NCI-H1417 (cell line): ENCODE measurements at regions not wholly inside any gene's neighbourhood (a gene's known extent, or its start where the extent isn't known, plus 50 kb on each side); places are given as distances from the start of the nearest gene placed in this dataset.

Experiments used
- DNase-seq, 3 experiments: peaks; one replicate each; lab custom pipeline; 2025; lab: John Stamatoyannopoulos, UW

DNA sequence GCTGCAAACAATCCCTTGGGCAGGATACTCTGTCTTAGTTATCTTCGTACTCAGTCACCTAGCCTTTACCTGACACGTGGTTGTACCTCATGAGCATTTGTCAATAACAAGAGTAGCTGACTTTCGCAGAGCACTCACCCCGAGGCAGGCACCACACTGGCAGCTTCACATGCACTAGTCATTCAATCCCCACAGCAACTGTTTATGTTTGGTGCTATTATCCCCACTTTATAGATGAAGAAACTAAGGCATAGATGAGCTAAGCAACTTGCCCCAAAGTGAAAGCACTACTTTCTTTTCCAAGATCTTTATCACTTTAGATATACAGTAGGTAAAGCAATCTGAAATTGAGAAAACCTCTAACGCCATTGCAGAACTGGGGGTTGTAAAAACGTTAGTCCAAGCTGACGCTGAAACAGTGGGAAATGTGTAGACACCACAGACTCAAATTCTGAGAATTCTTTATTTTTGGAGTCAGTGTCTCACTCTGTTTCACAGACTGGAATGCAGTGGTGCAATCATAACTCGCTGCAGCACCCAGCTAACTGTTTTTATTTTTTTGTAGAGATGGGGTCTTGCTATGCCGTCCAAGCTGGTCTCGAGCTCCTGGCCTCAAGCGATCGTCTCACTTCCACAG lies 446.0 kb downstream of the FOXO1 start:
- DNase-seq: no peak

DNA sequence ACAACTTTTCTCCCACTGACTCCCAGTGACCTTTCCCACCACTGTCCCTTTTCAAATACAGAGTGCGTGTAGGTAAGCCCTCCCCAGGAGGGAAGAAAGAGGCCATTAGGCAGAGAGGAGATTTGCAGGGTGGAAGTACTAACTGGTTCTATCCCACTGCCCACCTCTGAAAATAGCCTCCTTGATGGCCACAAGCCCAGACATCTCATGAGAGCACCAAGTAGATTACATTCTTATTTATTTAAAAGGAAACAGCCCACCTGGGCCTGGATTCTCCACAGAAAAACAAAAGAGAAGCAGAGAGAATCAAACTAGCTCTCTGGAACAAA lies 445.3 kb downstream of the FOXO1 start:
- no peak for DNase-seq

DNA sequence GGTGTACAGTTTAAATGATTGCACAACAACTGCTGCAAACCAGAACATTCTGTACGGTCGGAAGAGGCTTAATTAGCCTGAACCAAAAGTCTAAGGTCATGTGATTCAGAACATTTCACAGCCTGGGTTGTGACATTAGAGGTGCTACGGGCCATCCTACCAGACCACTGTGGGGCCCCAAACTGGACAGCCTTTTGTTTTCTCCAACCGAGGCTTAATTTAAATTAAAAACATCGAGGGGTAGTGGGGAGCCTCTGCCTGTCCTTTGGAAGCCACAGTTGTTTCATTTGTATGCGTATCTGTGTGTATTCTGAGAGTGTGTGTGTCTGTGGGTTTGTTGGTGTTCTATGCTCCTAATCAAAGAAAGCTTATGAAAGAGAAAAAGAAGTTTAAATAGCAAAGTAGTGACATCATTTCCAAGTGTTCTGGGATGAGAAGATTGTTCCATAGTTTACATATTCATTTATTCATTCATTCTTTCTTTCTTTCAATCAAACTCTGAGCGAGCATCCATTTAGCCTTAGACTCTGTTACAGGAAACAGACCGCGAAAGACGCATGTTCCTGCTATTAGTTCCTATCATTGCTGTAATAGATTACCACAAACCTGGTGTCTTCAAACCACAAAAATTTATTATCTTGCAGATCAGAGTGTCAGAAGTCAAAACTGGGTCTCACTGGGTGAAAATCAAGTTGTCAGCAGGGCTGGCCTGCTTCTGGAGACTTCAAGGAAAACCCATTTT lies 444.8 kb downstream of the FOXO1 start:
- DNase-seq: no peak

DNA sequence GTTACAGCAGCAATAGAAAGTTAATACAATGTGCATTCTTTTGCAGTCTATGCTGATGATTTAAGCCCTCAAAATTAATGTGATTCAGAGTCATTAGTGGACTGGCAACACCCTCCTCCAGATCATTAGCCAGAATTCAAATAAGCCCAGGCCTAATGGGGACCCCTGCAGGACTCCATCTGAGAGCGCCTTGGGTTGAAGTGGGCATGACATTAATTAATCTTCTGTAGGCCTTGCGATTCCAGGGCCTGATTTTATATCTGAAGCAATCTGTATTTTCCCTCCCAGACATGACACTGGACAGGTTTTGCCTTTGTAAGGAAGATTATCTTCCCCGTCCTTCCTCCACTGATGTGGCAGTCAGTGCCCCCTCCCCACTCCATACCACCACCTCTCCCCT lies 442.9 kb downstream of the FOXO1 start:
- DNase-seq: no peak

DNA sequence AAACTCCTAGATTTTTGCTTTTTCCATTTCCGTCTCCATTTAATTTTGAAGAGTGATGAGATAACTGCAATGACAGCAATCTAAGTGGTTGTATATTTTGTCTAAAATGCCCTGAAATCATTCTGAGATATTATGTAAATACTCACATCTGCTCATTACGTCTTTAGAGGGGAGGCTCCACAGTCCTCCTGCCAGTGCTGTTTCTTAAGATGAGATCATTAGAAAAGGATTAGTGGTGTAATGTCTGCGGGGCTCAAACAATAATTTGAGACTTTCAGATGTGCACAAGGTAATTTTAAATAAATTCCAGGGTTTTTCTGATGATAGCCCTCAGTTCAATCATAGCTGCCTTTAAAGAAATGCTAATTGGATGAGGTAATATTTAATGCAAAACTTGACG lies 437.9 kb downstream of the FOXO1 start:
- DNase-seq: no peak

DNA sequence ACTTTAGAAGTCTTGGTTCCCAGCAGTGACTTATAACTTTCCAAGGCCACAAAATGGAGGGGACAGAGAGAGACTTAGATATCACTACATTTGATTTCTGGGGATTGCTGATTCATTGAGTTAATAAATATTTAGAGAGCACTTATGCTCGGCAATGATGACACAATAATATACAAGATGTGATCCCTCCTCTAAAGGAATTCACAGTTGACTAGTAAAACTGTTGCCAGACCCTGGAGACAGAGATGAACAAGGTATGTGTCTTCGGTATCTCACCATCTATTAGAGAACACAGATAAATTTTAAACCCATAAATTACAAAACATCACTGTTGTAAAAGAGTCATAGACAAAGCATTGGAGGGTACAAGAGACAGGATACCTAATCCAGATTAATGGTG lies 437.5 kb downstream of the FOXO1 start:
- no peak for DNase-seq

DNA sequence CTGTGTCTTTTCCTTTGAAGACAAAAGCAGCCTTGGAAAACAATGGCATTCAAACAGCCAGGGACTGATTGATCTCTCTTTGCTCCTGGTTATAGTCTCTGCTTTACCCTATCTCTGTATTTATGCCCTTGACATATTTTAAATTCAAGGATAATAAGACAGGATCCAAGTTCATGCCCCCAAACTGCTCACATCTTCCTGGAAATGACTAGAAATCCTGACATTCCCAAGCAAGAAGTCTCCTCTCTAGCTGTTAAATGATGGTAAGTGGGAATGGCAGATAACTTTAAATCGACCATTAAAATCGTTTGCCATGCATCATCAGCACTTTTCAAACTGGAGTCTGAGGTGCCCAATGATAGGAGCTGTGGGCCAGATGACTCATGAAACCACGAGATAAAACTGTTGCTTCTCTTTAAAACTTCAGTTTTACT lies 435.6 kb downstream of the FOXO1 start:
- DNase-seq: no peak

DNA sequence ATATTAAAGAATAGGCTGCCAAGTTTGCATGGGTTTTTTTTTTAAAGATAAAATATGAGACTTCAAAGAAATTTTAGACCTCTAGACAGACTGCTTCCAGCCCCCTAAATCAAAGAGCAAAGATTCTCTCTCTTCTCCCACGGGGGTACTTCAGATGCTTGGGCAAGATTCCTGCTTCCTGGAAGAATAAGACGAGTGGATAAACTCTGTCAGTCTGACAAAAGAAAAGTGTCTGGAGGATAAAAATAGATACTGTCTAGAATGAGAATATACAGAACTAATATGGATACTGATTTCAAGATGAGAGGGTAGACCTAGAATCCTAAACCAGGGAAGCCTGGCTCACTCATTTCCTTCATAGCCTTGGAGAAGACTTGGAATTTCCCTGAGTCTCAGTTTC lies 435.1 kb downstream of the FOXO1 start:
- DNase-seq: no peak

DNA sequence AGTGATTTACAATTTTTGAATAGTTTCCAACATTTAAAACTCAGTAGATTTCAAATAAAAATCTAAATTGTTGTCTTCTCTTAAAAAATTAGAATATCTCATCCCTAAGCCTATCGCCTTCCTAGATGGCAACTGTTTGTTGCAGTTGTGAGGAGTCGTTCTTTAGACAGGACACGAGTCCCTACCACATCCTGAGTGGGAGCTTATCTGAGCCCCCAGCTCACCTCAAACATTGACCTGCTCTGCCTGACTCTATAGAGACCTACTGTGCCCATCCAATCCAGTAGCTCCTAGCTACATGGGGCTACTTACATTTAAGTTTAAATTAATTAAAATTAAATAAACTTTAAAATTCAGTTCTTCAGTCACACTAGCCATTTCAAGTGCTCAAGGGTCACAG lies 434.7 kb downstream of the FOXO1 start:
- DNase-seq: no peak

DNA sequence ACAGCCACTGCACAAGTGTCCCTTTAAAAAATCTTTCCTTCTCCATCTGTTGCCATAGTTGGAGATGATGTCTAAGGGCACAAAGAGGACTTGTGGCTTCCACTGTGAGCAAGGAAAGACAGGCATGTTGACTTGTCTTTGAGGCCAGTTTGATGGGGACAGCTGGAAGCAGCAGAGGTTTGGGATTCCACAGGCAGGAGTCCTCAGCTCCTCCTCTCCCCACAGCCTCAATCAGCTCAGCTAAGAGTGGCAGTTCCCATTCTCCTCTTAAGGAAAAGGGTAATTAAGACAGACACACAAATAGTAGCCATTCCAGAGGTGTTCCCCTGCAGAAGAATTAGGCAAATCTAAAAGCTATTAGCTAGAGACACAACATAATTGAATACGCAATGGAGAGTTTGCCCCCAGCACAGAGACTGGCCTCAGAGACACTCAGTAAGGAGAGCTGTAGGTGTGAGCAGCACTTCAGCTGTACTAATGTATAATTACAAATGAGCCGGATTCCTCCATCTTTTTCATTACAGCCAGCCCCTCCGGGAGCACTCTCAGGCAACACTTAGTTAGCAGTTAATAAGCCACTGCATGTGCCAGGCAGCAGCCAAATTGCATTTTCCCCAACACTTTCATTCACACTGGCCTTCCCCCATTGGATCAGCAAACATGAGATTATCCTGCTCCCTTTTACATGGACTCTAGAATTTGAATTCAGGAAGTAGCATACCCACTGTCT lies 434.0 kb downstream of the FOXO1 start:
- DNase-seq: no peak

DNA sequence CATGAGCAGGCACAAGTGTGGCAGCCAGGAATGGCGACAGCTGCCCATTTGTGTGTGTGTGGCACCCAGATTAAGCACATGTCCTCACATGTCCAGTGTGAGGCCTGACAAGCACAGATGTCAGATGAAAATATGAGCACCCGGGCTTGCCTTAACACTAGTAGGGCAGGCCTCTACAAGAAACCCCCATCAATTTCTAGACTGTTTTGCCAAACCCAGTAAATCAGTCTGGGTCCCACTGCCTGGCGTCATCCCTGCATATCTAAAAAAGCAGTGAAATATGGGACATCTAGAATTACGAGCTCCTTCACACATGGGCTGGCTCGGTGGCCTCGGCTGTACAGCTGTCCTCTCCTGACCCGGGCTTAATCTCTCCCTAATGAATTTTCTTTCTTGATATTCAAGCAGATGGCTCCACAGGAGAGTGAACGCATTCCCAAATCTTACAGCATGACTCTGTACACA lies 432.7 kb downstream of the FOXO1 start:
- no peak for DNase-seq

DNA sequence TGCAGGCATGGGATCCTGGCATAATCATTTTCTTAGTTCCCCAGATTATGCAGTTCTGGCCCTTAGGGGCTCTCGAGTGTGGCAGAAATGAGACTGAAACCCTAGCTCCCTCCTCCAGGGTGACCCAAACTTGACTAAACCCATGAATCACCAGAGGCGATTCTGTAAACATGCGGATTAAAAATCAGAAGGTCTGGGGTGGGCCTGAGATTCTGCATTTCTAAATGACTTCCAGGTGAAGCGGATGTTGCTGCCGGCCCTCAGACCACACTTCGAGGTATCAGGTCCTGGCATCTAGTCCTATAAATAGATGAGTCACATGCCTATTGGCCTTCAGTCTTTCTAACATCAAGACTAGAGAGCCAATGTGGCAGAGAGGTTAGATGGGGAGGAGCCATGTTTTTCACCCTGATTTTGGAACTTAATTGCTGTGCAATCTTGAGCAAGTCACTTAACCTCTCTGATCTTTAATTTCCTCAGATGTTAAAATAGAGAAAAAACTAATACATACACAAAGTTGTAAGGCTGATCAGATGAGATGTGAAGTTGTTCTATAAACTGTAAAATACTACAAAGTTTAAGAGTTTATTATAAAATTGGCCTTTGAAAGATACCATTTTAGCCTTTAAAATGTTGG lies 431.2 kb downstream of the FOXO1 start:
- DNase-seq: no peak

DNA sequence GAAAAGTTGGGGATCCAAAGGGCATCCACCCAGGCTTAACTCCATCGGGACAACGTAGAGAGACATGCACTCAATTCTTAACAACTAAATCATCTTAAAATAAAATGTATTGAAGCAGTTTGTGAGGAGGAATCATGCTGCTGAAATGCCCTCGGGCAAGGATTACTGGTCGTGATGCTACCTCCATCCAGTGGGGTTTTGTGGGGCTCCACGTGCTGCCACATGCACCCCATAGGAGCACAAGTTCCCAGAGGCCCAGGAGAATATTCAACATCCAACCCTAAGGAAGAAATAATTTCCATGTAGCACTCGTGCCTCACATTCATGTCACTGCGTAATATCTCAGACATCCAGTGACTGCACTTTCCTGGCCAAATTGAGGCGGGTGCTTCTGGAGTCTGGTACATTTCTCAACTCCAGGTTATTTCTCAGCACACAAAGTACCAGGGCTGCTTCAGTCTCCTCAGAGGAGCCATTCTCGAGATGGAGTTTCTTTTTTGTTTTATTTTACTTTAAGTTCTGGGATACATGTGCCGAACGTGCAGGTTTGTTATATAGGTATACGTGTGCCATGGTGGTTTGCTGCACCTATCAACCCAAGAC lies 429.8 kb downstream of the FOXO1 start:
- DNase-seq: no peak

DNA sequence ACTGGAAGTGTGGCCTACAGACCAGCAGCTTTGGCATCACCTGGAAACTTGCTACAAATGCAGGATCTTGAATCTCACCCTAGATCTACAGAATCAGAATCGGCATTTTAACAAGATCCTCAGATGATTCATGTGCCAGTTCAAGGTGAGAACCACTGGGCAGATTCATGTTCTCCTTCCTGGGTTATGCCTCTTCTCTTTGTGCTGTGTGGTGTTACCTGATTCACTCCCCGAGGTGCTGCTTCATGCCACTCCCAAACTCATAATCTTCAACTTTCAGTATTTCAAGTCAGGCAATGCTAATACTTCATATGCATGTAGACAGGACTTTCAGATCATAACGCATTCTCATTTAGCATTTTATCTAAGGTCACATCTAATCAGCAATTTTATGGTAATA lies 427.7 kb downstream of the FOXO1 start:
- no peak for DNase-seq

DNA sequence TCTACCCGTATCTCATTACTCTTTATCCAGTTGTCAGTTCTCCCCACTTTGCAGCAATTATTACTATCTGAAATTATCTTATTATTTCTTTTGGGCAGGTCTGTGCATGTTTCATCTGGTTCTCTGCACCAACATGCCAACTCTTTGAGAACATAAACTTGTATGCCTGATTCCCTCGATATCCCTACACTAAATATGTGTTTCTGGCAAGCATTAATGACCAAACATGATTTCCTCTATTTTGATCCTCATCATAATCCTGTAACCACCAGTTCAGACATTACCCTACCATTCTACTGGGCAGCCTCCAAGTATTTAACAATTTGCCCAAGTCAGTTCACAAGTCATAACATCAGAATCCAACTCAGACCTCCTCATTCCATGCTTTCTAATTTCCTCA lies 426.1 kb downstream of the FOXO1 start:
- DNase-seq: no peak

DNA sequence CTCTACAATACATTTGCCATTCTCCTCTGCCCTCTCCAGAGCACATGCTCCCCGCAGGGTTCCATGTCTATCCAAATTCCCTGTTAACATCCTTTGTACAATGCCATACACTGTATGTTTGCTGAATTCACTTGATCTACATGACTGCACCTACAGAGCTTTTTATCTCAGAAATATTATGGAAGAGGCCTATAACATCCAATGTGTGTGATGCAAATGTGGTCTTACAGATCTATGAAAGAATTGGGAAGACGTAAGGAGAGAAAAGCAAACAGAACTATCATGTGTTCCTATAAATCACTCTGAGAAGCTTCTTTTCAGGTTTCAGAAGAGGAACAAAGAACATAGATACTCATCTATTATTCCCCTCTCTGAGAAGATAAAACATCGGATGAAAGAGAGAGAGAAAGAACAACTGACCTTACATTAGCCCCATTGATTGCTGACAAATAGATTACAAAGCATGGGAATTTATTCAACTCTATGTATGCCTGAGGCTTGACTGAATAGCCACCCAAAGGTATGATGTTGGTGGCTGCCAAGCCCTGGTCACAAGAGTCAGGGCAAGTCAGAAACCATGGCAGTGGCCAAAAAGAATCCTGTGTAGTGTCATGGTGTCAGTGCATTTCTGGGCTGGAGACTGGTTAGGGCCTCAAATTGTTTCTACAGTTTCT lies 425.2 kb downstream of the FOXO1 start:
- DNase-seq: no peak

DNA sequence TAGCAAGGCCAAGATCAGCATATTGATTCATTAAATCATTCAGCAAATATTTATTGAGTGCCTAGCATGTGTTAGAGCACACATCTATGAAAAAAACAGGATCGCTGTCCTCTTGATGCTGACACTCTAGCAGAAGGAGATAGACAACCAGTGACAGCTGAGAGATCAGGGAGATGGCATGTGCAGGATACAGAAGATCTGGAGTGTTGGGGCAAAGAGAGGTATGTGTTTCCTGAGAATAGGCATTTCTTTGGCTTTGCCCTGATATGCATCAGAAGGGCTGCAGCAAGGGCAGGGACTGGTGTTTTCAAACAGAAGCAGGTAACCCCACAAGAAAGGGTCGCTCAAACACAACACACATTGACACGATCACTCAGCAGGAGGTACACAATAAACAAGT lies 423.4 kb downstream of the FOXO1 start:
- DNase-seq: no peak

DNA sequence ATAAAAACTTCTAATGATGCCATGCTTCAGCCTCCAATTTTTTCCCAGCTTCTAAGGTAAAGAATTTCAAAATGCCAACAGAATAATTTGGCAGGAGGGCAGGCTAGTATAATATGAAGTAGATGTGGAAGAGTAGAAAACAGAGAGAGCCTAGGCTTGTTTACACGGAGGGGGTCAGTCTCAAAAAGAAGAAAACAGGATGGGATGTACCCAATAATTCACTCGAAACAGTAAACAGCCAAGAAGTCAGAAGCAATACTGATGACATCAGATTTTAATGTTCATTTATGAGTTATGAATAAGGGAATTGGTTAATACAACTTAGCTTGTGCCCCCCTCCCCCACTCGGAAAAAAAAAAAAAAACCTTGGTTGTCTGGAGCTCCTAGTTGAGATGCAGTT lies 422.5 kb downstream of the FOXO1 start:
- DNase-seq: no peak

DNA sequence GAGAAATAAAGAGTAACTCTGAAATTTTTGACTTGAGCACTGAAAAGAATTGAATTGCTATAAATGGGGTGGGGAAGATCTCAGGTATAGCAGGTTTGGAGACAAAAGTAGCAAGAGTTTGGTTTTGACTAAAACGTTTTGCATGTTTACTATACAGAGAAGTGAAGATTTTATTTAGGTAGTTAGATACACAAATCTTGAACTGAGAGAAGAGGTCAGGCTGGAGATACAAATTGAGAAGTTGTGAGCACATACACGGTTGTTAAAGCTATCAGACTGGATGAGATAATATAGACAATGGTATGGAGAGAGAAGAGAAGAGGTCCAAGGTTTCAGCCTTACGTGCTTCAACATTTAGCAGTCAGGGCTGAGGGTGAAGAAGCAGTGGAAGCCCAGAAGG lies 420.9 kb downstream of the FOXO1 start:
- DNase-seq: no peak

DNA sequence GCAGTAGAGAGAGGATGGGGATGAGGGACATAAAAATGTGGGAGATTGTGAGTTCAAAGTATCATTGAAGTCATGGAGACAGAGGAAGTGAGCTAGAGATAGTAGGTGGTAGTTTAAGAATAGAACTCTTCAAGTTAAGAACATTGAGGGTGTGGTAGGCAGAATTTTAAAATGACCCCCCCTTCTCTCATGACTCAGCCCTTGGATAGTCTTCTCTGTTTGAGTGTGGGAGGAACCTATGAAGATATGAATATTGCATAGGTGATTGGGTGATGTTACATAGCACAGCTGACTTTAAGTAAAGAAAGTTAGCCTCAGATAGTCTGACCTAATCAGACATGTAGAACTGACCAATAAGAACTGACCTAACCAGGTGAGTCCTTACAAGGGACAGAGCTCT lies 418.6 kb downstream of the FOXO1 start:
- DNase-seq: no peak

DNA sequence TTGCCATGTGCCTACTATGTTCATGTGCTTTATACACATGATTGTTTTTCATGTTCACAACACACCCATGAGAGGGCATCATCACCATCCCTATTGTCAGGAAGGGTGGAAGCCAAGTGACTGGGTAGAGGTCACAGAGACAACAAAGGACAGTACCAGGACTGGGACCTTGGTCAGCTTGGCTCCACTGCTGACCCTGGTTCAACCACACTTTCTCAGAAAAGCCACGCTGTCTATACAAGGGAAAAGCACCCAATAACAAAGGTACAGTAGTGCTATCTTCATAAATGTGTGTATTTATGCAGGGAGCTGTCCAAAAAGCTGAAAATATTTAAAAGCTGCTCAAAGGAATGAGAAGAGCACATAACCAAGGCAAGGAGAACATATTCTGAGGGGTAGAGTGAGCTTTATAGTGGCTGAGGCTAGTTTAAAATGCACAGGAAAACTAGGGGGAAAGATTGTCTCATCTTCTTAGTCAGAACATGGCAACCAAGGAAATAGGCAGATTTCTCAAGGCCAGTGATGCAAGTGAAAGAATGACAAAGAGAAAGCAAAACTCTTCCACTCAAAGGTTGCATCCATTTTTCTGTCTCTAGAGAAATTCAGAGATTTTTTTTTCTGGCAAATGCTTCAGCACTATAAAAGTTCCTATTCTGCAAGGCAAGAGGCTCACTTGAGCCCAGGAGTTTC lies 415.0 kb downstream of the FOXO1 start:
- DNase-seq: no peak
